HFF-Myc (cell line): ENCODE measurements at regions not wholly inside any gene's neighbourhood (a gene's known extent, or its start where the extent isn't known, plus 50 kb on each side); places are given as distances from the start of the nearest gene placed in this dataset.

Experiments
- DNase-seq: peaks from one replicate; pipeline ENCODE4 v3.0.0-alpha.2; 2011; ENCODE audit warnings: low read depth; ENCODE audit errors: extremely low read depth
- H3K4me3 ChIP-seq: replicated peaks from 2 replicates; pipeline ENCODE4 v1.5.1; 2011; ENCODE audit warnings: low read depth, mild to moderate bottlenecking, control low read depth, low read length
- TF ChIP-seq, protein P1 (sequence below): IDR thresholded peaks from 2 replicates; pipeline ENCODE4 v1.5.1; 2012; ENCODE audit warnings: mild to moderate bottlenecking, low read depth, low read length, control low read depth; ENCODE audit errors: missing control alignments

DNA sequence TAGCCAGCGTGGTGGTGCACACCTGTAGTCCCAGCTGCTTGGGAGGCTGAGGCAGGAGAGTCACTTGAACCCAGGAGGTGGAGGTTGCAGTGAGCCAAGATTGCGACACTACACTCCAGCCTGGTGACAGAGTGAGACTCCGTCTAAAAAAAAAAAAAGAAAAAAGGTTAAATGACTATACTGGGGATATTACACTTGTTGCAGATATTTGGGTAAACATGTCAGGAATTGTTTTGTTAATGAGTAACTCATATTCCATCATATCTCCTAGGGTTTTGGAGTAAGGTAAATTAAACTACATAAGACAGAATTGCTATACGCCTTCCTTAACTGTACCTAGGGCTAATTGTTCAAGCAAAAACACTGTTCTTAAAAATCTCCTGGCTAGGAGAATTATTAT is 291.4 kb upstream of the IGFBP7 start:
- no peak overlapping the region for H3K4me3 ChIP-seq
- TF ChIP-seq, protein P1, sequence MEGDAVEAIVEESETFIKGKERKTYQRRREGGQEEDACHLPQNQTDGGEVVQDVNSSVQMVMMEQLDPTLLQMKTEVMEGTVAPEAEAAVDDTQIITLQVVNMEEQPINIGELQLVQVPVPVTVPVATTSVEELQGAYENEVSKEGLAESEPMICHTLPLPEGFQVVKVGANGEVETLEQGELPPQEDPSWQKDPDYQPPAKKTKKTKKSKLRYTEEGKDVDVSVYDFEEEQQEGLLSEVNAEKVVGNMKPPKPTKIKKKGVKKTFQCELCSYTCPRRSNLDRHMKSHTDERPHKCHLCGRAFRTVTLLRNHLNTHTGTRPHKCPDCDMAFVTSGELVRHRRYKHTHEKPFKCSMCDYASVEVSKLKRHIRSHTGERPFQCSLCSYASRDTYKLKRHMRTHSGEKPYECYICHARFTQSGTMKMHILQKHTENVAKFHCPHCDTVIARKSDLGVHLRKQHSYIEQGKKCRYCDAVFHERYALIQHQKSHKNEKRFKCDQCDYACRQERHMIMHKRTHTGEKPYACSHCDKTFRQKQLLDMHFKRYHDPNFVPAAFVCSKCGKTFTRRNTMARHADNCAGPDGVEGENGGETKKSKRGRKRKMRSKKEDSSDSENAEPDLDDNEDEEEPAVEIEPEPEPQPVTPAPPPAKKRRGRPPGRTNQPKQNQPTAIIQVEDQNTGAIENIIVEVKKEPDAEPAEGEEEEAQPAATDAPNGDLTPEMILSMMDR = no peak
- DNase-seq = no peak

DNA sequence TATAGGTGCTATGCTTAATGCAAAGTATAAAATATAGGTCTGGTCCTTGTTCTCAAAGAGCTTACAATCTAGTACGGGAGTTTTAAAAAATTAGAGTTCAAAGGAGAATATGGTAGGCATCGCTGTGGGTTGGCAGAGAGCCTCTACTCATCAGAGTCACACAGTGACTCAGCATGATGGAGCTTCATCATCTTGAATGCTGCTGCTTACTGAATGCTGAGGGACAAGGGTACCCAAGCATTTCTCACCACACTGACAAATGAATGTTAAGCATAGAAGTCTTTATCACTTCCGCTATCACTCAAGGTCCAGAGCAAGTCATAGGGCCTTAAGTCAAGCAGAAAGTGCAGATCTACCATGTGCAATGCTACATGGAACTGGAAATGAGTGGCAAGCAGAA is 268.6 kb upstream of the IGFBP7 start:
- TF ChIP-seq, protein P1 = no peak
- DNase-seq = no peak
- H3K4me3 ChIP-seq = no peak overlapping the region

DNA sequence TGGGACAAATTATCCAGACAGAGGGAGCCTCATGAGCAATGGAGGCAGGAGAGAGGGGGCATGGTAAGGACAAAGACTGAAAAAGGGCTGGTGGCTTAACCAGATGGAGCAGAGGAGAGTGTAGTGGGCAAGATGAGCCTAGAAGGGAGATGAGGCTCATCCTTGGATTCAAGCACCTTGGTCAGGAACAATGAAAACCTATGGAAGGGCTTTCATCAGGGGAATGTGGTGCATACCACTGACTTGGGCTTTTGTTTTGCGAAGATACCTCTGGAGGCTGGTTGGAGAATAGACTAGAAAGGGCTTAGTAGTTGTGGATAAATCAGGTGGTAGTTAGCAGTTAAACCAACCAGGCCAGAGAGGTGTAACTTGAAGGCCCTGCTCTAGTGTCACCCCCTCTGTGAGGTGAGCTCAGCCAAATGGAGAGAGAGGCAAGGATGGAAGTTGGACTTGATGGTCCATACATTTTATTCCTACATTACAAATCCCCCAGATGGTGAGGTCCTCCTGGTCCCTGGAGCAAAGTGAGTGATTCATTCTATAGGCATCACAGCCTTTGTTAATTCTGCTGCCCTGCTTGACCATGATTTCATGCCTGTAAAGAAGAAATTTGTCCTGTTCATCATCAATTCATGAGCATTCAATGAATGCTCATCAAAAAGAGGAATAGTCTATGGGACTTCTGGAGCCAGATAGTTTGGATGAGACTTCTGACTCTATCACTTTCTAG is 264.8 kb upstream of the IGFBP7 start:
- TF ChIP-seq, protein P1 = no peak
- H3K4me3 ChIP-seq = no peak overlapping the region
- no peak for DNase-seq

DNA sequence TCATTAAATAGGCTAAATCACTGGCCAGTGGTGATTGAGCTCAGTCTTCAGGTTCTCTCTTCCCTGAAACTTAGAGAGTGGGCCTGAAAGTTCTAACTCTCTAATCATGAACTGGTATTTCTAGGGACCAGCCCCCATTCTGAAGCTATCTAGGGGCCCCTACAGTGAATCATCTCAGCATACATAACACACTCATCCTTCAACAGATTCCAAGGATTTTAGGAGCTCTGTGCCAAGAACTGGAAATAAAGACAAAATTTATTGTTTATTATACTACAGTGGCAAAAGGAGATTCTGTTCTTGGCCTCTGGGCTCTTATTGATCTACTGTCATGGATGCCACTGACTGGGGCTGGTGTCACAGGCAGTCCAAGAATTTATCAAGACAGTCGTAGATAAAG is 263.8 kb upstream of the IGFBP7 start:
- TF ChIP-seq, protein P1 = no peak
- no peak overlapping the region for H3K4me3 ChIP-seq
- no peak for DNase-seq

- TF ChIP-seq, protein P1 = no peak
- no peak overlapping the region for H3K4me3 ChIP-seq
- no peak for DNase-seq
Observed at GRCh38 chr4:57371671-57372070, 261.5 kb upstream of the IGFBP7 start.

DNA sequence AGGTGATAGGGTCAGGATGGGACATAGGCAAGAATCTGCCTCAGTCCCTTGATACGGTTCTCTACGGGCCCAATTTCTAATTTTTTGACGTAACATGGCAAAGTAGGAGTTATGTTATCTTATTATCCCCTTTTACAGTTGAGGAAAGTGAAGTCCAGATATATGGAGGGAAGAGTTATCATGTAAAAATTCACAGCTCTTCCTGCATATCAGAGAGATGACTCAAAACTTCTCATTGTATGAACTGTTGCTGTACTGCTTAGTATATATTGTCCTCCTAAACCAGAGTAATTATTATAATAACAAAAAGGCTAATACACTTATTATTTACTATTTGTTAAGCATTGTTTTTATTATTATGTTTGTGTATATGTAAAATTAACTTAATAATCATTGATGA is 260.5 kb upstream of the IGFBP7 start:
- TF ChIP-seq, protein P1 = no peak
- no peak for DNase-seq
- no peak overlapping the region for H3K4me3 ChIP-seq

DNA sequence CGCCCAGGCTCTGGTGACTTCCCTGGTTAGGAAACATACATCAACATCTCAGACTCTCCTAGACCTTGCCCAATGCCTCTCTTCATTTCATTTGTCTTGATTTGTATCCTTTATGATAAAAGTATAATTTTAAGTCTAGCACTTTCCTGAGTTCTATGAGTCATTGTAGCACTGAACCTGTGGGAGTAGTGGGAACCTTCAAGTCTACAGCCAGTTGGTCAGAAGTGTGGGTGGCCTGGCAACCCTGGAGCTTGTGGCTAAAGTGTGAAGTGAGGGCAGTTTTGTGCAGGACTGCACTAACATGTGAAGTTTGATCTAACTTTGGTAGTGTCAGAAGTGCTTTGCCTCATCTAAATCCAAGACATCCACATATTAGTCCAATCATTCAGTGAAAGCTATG is 259.3 kb upstream of the IGFBP7 start:
- no peak for DNase-seq

More for the DNA sequence above, 259.3 kb upstream of the IGFBP7 start:
- no peak overlapping the region for H3K4me3 ChIP-seq
- TF ChIP-seq, protein P1 = no peak
